Midbrain (tissue), 1 donor: ENCODE measurements at regions not wholly inside any gene's neighbourhood (a gene's known extent, or its start where the extent isn't known, plus 50 kb on each side); places are given as distances from the start of the nearest gene placed in this dataset.
"Not testable (repeated sequence)": the region's sequence is repeated elsewhere in the genome, so short reads cannot be mapped to it uniquely, and the experiment has no call there.

ENCODE experiments used
- DNase-seq: peaks from one replicate; lab custom pipeline; 2025; lab: John Stamatoyannopoulos, UW

- DNase-seq = no peak
Observed at GRCh38 chr4:187069398-187069797, 345.7 kb upstream of the FAT1 start.

- no peak for DNase-seq
Observed at GRCh38 chr4:187070158-187070557, 346.5 kb upstream of the FAT1 start.

GRCh38 chr4:187070740-187071139, 347.1 kb upstream of the FAT1 start:
- DNase-seq = no peak

- DNase-seq = no peak
Observed at GRCh38 chr4:187071946-187072600, 348.4 kb upstream of the FAT1 start.

GRCh38 chr4:187073820-187074219, 350.2 kb upstream of the FAT1 start:
- DNase-seq = no peak

GRCh38 chr4:187075514-187075913, 351.9 kb upstream of the FAT1 start:
- no peak for DNase-seq

GRCh38 chr4:187077744-187078401, 354.2 kb upstream of the FAT1 start:
- DNase-seq = no peak

- no peak for DNase-seq
Observed at GRCh38 chr4:187084701-187085100, 361.0 kb upstream of the FAT1 start.

GRCh38 chr4:187085339-187085738, 361.7 kb upstream of the FAT1 start:
- DNase-seq = no peak

GRCh38 chr4:187086151-187086550, 362.5 kb upstream of the FAT1 start:
- DNase-seq = no peak

- no peak for DNase-seq
Observed at GRCh38 chr4:187088070-187088799, 364.6 kb upstream of the FAT1 start.

- no peak for DNase-seq
Observed at GRCh38 chr4:187090401-187090800, 366.7 kb upstream of the FAT1 start.

- DNase-seq = not testable (repeated sequence)
Observed at GRCh38 chr4:187090832-187091231, 367.2 kb upstream of the FAT1 start.

GRCh38 chr4:187094144-187094543, 370.5 kb upstream of the FAT1 start:
- DNase-seq = no peak

GRCh38 chr4:187098429-187098828, 374.8 kb upstream of the FAT1 start:
- DNase-seq = no peak

GRCh38 chr4:187103351-187103750, 379.7 kb upstream of the FAT1 start:
- no peak for DNase-seq

- no peak for DNase-seq
Observed at GRCh38 chr4:187108845-187109244, 385.2 kb upstream of the FAT1 start.

- DNase-seq = no peak
Observed at GRCh38 chr4:187109636-187110035, 386.0 kb upstream of the FAT1 start.

- no peak for DNase-seq
Observed at GRCh38 chr4:187118166-187118565, 394.5 kb upstream of the FAT1 start.

GRCh38 chr4:187118602-187119120, 395.0 kb upstream of the FAT1 start:
- DNase-seq = no peak

GRCh38 chr4:187124331-187124730, 400.7 kb upstream of the FAT1 start:
- peak; percentile 1 for DNase-seq

GRCh38 chr4:187125062-187125461, 401.4 kb upstream of the FAT1 start:
- DNase-seq = no peak

GRCh38 chr4:187127456-187127855, 403.8 kb upstream of the FAT1 start:
- DNase-seq = no peak
